ENCODE measurements at regions not wholly inside any gene's neighbourhood (a gene's known extent, or its start where the extent isn't known, plus 50 kb on each side); places are given as distances from the start of the nearest gene placed in this dataset.

GRCh38 chr14:97388408-97388807 lies 591.2 kb downstream of the VRK1 start:
- TF ChIP-seq, protein P1, sequence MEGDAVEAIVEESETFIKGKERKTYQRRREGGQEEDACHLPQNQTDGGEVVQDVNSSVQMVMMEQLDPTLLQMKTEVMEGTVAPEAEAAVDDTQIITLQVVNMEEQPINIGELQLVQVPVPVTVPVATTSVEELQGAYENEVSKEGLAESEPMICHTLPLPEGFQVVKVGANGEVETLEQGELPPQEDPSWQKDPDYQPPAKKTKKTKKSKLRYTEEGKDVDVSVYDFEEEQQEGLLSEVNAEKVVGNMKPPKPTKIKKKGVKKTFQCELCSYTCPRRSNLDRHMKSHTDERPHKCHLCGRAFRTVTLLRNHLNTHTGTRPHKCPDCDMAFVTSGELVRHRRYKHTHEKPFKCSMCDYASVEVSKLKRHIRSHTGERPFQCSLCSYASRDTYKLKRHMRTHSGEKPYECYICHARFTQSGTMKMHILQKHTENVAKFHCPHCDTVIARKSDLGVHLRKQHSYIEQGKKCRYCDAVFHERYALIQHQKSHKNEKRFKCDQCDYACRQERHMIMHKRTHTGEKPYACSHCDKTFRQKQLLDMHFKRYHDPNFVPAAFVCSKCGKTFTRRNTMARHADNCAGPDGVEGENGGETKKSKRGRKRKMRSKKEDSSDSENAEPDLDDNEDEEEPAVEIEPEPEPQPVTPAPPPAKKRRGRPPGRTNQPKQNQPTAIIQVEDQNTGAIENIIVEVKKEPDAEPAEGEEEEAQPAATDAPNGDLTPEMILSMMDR (IDR thresholded peaks at IDR 0.05; ENCODE audit: insufficient read depth, low read depth, low read length), result no peak
- no peak for TF ChIP-seq EZH2 (IDR thresholded peaks at IDR 0.05; ENCODE audit: insufficient read depth, low read length)

All from astrocyte (in vitro differentiated cells and primary cell).